ENCODE measurements at regions not wholly inside any gene's neighbourhood (a gene's known extent, or its start where the extent isn't known, plus 50 kb on each side); places are given as distances from the start of the nearest gene placed in this dataset.

- Histone ChIP-seq H3K9me3 (ENCODE audit: insufficient read depth, low read length) (no peaks in the 10 kb centered on the region), H3K79me2 (ENCODE audit: low read length) (no peaks in the 10 kb centered on the region), H2AFZ (ENCODE audit: low read depth, low read length) (no peak overlapping the region), H3K36me3 (replicated peaks; ENCODE audit: low read depth, low read length) (no peaks in the 10 kb centered on the region), H3K27me3 (ENCODE audit: low read depth, low read length) (no peaks in the 10 kb centered on the region), H3K27ac (ENCODE audit: low read length) (no peak overlapping the region), H4K20me1 (ENCODE audit: insufficient read depth, low read length) (no peaks in the 10 kb centered on the region), H3K4me1 (ENCODE audit: low read length) (no peaks in the 10 kb centered on the region), H3K9ac (ENCODE audit: low read length) (no peak overlapping the region), H3K4me2 (ENCODE audit: low read length) (no peak overlapping the region), H3K4me3 (ENCODE audit: low read length) (no peak overlapping the region)
- no peak for TF ChIP-seq EZH2phosphoT487 (IDR thresholded peaks at IDR 0.05; ENCODE audit: low read depth)
- TF ChIP-seq CTCF (IDR thresholded peaks at IDR 0.05; ENCODE audit: low read depth, low read length): no peak
Measured at GRCh38 chr4:83851261-83852084, 315.6 kb downstream of the GPAT3 start.

GRCh38 chr4:83850435-83850834 is 314.5 kb downstream of the GPAT3 start:
- Histone ChIP-seq H2AFZ (ENCODE audit: low read depth, low read length) (no peak overlapping the region), H3K9ac (ENCODE audit: low read length) (no peak overlapping the region), H3K27me3 (ENCODE audit: low read depth, low read length) (no peaks in the 10 kb centered on the region), H4K20me1 (ENCODE audit: insufficient read depth, low read length) (no peaks in the 10 kb centered on the region), H3K4me3 (ENCODE audit: low read length) (no peak overlapping the region), H3K36me3 (replicated peaks; ENCODE audit: low read depth, low read length) (no peaks in the 10 kb centered on the region), H3K9me3 (ENCODE audit: insufficient read depth, low read length) (no peaks in the 10 kb centered on the region), H3K27ac (ENCODE audit: low read length) (no peak overlapping the region), H3K79me2 (ENCODE audit: low read length) (no peaks in the 10 kb centered on the region), H3K4me2 (ENCODE audit: low read length) (no peak overlapping the region), H3K4me1 (ENCODE audit: low read length) (no peaks in the 10 kb centered on the region)
- TF ChIP-seq EZH2phosphoT487 (IDR thresholded peaks at IDR 0.05; ENCODE audit: low read depth) (no peak), CTCF (IDR thresholded peaks at IDR 0.05; ENCODE audit: low read depth, low read length) (no peak)

- Histone ChIP-seq H3K4me2 (ENCODE audit: low read length) (no peak overlapping the region), H3K4me3 (ENCODE audit: low read length) (no peak overlapping the region)
Measured at GRCh38 chr4:83846193-83846830, 310.4 kb downstream of the GPAT3 start.

More at GRCh38 chr4:83846193-83846830, 310.4 kb downstream of the GPAT3 start:
- no peaks in the 10 kb centered on the region for H3K36me3 ChIP-seq (replicated peaks; ENCODE audit: low read depth, low read length)
- no peaks in the 10 kb centered on the region for H4K20me1 ChIP-seq (ENCODE audit: insufficient read depth, low read length)
- 0 out of 2 replicates have a peak, but pooled peaks cover 4% of the 10 kb centered on the region for H3K27me3 ChIP-seq (ENCODE audit: low read depth, low read length)
- no peaks in the 10 kb centered on the region for H3K79me2 ChIP-seq (ENCODE audit: low read length)
- H2AFZ ChIP-seq (ENCODE audit: low read depth, low read length): no peak overlapping the region
- no peaks in the 10 kb centered on the region for H3K9me3 ChIP-seq (ENCODE audit: insufficient read depth, low read length)
- TF ChIP-seq EZH2phosphoT487 (IDR thresholded peaks at IDR 0.05; ENCODE audit: low read depth) (no peak), CTCF (IDR thresholded peaks at IDR 0.05; ENCODE audit: low read depth, low read length) (no peak)
- H3K9ac ChIP-seq (ENCODE audit: low read length): no peak overlapping the region
- H3K27ac ChIP-seq (ENCODE audit: low read length): no peak overlapping the region
- H3K4me1 ChIP-seq (ENCODE audit: low read length): no peaks in the 10 kb centered on the region

All from OCI-LY3 (cell line).